Endothelial cell of umbilical vein (primary cell): ENCODE measurements at regions not wholly inside any gene's neighbourhood (a gene's known extent, or its start where the extent isn't known, plus 50 kb on each side); places are given as distances from the start of the nearest gene placed in this dataset.

Source experiments
- BruUV-seq: library from RNA; stranded (reverse); fragments of 400-500 nt; replicated peaks from 2 replicates; lab custom pipeline; 2021; lab: Mats Ljungman, UMichigan
- CTCF ChIA-PET: fragments of 300-600, 350-600 bp; sonication (Branson Sonifier 250); formaldehyde crosslinking; loops from one replicate; lab custom pipeline; 2021; ENCODE audit warnings: antibody characterized with exemption, inconsistent platforms; lab: Charles Lee
- POLR2A ChIA-PET: fragments of 300-600, 350-600 bp; sonication (Branson Sonifier 250); formaldehyde crosslinking; loops from one replicate; lab custom pipeline; 2021; ENCODE audit warnings: antibody characterized with exemption, inconsistent platforms; lab: Charles Lee
- DNase-seq: peaks from one replicate; pipeline ENCODE4 v3.0.0-alpha.2; 2011; ENCODE audit warnings: low read depth, low spot score
- FAIRE-seq: peaks from 2 replicates; lab custom pipeline; 2011; peaks lifted over from hg19 to GRCh38; lab: Jason Lieb, UNC
- H2AFZ ChIP-seq: 2 replicates; pipeline ENCODE4 v1.6.0; 2012; ENCODE audit warnings: low read depth, low read length, control low read depth, inconsistent platforms
- H3K27ac ChIP-seq: 2 replicates; pipeline ENCODE4 v1.5.1; 2011; ENCODE audit warnings: low read depth, mild to moderate bottlenecking, control low read depth, low read length, moderate library complexity; ENCODE audit not compliant: insufficient read depth
- H3K27me3 ChIP-seq, 2 experiments: 2 replicates each; pipeline versions ENCODE4 v1.6.0 to v1.6.1; 2011; ENCODE audit warnings: low read length in 2 of 2, mixed read lengths in 1 of 2; ENCODE audit not compliant: control insufficient read depth in 2 of 2, insufficient read depth in 2 of 2
- H3K36me3 ChIP-seq, 2 experiments: 2 replicates in 1 of 2; 3 replicates in 1 of 2; pipeline ENCODE4 v1.5.1; 2011; ENCODE audit warnings: low read length in 2 of 2, mild to moderate bottlenecking in 1 of 2, moderate library complexity in 1 of 2; ENCODE audit not compliant: control insufficient read depth in 2 of 2, insufficient read depth in 2 of 2; ENCODE audit errors: extremely low read depth in 1 of 2
- H3K4me1 ChIP-seq: 3 replicates; pipeline ENCODE4 v1.5.1; 2011; ENCODE audit warnings: mild to moderate bottlenecking, low read length; ENCODE audit not compliant: control insufficient read depth, insufficient read depth; ENCODE audit errors: extremely low read depth
- H3K4me2 ChIP-seq: 2 replicates; pipeline ENCODE4 v1.6.1; 2011; ENCODE audit warnings: low read length, control low read depth, mixed read lengths; ENCODE audit not compliant: insufficient read depth
- H3K4me3 ChIP-seq, 3 experiments: fragments of 200-600 bp in 1 of 3; sonication (generic), shearing (Covaris generic) in 1 of 3; replicated peaks in 1 of 3; 2 replicates each; pipeline ENCODE4 v1.5.1; 2011 to 2016; ENCODE audit warnings: control low read depth in 3 of 3, low read length in 3 of 3, mild to moderate bottlenecking in 2 of 3, inconsistent platforms in 1 of 3, low read depth in 1 of 3, moderate library complexity in 1 of 3; ENCODE audit not compliant: insufficient read depth in 1 of 3
- H3K79me2 ChIP-seq: 2 replicates; pipeline ENCODE4 v1.6.0; 2012; ENCODE audit warnings: low read length, inconsistent platforms; ENCODE audit not compliant: control insufficient read depth, insufficient read depth
- H3K9ac ChIP-seq: replicated peaks from 2 replicates; pipeline ENCODE3; 2011; ENCODE audit warnings: low read length, control low read depth; ENCODE audit not compliant: insufficient read depth; ENCODE audit errors: extremely low read depth
- H3K9me1 ChIP-seq: replicated peaks from 3 replicates; pipeline ENCODE4 v1.6.0; 2011; ENCODE audit warnings: mild to moderate bottlenecking, low read length; ENCODE audit not compliant: control insufficient read depth, insufficient read depth; ENCODE audit errors: extremely low read depth
- H3K9me3 ChIP-seq: replicated peaks from 2 replicates; pipeline ENCODE4 v1.5.1; 2012; ENCODE audit warnings: low read length, inconsistent platforms; ENCODE audit not compliant: control insufficient read depth, insufficient read depth
- H4K20me1 ChIP-seq: replicated peaks from 2 replicates; pipeline ENCODE3; 2011; ENCODE audit warnings: mild to moderate bottlenecking, low read length; ENCODE audit not compliant: control insufficient read depth, insufficient read depth; ENCODE audit errors: extremely low read depth
- EZH2 ChIP-seq: IDR thresholded peaks from 2 replicates; pipeline ENCODE4 v1.6.1; 2012; ENCODE audit warnings: borderline replicate concordance, low read depth, mild to moderate bottlenecking, moderate library complexity, low read length, inconsistent platforms; ENCODE audit not compliant: severe bottlenecking
- FOS ChIP-seq: IDR thresholded peaks from 2 replicates; pipeline ENCODE4 v1.6.1; 2011; ENCODE audit warnings: mild to moderate bottlenecking, low read length, moderate library complexity, borderline replicate concordance; ENCODE audit not compliant: insufficient read depth
- GATA2 ChIP-seq: IDR thresholded peaks from 2 replicates; pipeline ENCODE4 v1.7.0; 2011; ENCODE audit warnings: low read depth, mild to moderate bottlenecking, moderate library complexity, mixed read lengths, low read length; ENCODE audit not compliant: insufficient read length, insufficient read depth
- JUN ChIP-seq: IDR thresholded peaks from 2 replicates; pipeline ENCODE4 v1.6.1; 2011; ENCODE audit warnings: borderline replicate concordance, low read depth; ENCODE audit not compliant: insufficient read length, insufficient read depth
- MYC ChIP-seq: IDR thresholded peaks from one replicate; pipeline ENCODE4 v1.6.1; 2011; ENCODE audit warnings: mild to moderate bottlenecking, low read depth, low read length
- POLR2A ChIP-seq: IDR thresholded peaks from 2 replicates; pipeline ENCODE4 v1.6.1; 2012; ENCODE audit warnings: low read depth, mild to moderate bottlenecking, control low read depth, low read length
- POLR2AphosphoS5 ChIP-seq: IDR thresholded peaks from 2 replicates; pipeline ENCODE4 v1.6.1; 2012; ENCODE audit warnings: low read depth, mild to moderate bottlenecking, control low read depth, low read length, moderate library complexity; ENCODE audit not compliant: insufficient read depth
- dilution Hi-C: fragments of 300-500 bp; cut with MboI; formaldehyde crosslinking; loops from one replicate; pipeline ENCODE4 v1.15.0; 2019; ENCODE audit warnings: low sequenced_read_pairs; ENCODE audit not compliant: extremely low pct_ligation_motif_present
- intact Hi-C: fragments of 100-400 bp; cut with micrococcal nuclease; formaldehyde crosslinking; loops from one replicate; pipeline ENCODE4 v1.10.0; 2022
- TF ChIP-seq, protein P1 (sequence below), 2 donors: IDR thresholded peaks; 1 replicate in 1 of 2; 2 replicates in 1 of 2; pipeline ENCODE4 v1.5.1; 2011; ENCODE audit warnings: low read length in 2 of 2, mild to moderate bottlenecking in 2 of 2, moderate library complexity in 2 of 2, control low read depth in 1 of 2, inconsistent platforms in 1 of 2, low read depth in 1 of 2; ENCODE audit not compliant: insufficient read depth in 1 of 2; ENCODE audit errors: extremely low read depth in 1 of 2
- TF ChIP-seq, protein P2 (sequence below): IDR thresholded peaks from 2 replicates; pipeline ENCODE4 v1.6.1; 2011; ENCODE audit not compliant: insufficient read depth, insufficient read length

DNA sequence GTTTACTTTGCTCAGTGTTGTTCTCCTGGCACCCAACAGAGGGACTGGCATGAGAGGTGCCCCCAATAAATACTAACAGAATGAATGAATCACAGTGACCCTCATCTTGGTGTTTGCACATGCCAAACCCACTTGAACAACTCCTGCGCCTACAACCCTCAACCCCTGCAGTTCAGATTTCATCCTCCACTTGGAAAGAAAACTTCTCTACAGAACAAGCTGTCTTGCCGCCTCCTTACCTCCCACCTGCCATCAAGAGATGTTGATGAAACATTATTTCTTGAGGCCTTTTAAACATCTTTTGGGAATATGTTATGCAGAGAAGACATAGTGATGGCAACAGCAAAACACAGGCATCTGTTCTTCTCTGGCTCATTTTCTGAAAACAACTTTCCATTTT, 216.0 kb upstream of the SH3BP4 start:
- no peaks in the 10 kb centered on the region for H3K9me1 ChIP-seq
- H3K9me3 ChIP-seq = no peaks in the 10 kb centered on the region
- ChIA-PET POLR2A (no interaction called here), CTCF (no interaction called here)
- H3K9ac ChIP-seq = no peak overlapping the region
- dilution Hi-C loops (no loop called here), intact Hi-C loops (no loop called here)
- no peaks in the 10 kb centered on the region for H4K20me1 ChIP-seq
- DNase-seq (no peak), FAIRE-seq (no peak)
- H3K27ac ChIP-seq = no peak overlapping the region
- no TSS peak for BruUV-seq
- H3K4me3 ChIP-seq = no peak overlapping the region
- no peaks in the 10 kb centered on the region for H3K4me1 ChIP-seq
- TF ChIP-seq EZH2 = no peak
- TF ChIP-seq, protein P1, sequence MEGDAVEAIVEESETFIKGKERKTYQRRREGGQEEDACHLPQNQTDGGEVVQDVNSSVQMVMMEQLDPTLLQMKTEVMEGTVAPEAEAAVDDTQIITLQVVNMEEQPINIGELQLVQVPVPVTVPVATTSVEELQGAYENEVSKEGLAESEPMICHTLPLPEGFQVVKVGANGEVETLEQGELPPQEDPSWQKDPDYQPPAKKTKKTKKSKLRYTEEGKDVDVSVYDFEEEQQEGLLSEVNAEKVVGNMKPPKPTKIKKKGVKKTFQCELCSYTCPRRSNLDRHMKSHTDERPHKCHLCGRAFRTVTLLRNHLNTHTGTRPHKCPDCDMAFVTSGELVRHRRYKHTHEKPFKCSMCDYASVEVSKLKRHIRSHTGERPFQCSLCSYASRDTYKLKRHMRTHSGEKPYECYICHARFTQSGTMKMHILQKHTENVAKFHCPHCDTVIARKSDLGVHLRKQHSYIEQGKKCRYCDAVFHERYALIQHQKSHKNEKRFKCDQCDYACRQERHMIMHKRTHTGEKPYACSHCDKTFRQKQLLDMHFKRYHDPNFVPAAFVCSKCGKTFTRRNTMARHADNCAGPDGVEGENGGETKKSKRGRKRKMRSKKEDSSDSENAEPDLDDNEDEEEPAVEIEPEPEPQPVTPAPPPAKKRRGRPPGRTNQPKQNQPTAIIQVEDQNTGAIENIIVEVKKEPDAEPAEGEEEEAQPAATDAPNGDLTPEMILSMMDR (IDR thresholded peaks at IDR 0.05; ENCODE audit: extremely low read depth in 1 of 2, insufficient read depth in 1 of 2, low read depth in 1 of 2, low read length in 2 of 2) = no peak
- TF ChIP-seq FOS = no peak
- TF ChIP-seq MYC = no peak
- TF ChIP-seq GATA2 = no peak
- no peak for TF ChIP-seq POLR2A
- no peak for TF ChIP-seq JUN
- TF ChIP-seq, protein P2, sequence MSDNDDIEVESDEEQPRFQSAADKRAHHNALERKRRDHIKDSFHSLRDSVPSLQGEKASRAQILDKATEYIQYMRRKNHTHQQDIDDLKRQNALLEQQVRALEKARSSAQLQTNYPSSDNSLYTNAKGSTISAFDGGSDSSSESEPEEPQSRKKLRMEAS = no peak
- no peak for TF ChIP-seq POLR2AphosphoS5
- no peaks in the 10 kb centered on the region for H3K79me2 ChIP-seq
- no peak overlapping the region for H2AFZ ChIP-seq
- H3K4me2 ChIP-seq = no peak overlapping the region
- no peaks in the 10 kb centered on the region for H3K36me3 ChIP-seq
- H3K27me3 ChIP-seq = peaks cover 3 to 7% of the 10 kb centered on the region in 2 experiments
